Mammary epithelial cell (primary cell): ENCODE measurements at regions not wholly inside any gene's neighbourhood (a gene's known extent, or its start where the extent isn't known, plus 50 kb on each side); places are given as distances from the start of the nearest gene placed in this dataset.

Experiments used
- CTCF ChIP-seq, 2 donors: IDR thresholded peaks in 1 of 2; conservative IDR thresholded peaks in 1 of 2; 2 replicates each; pipeline ENCODE4 v1.5.1; 2011 to 2012; ENCODE audit warnings: inconsistent platforms in 2 of 2, low read length in 2 of 2, mild to moderate bottlenecking in 2 of 2, control low read depth in 1 of 2, low read depth in 1 of 2; ENCODE audit not compliant: insufficient read depth in 1 of 2; ENCODE audit errors: extremely low read depth in 1 of 2
- EZH2 ChIP-seq: IDR thresholded peaks from 2 replicates; pipeline ENCODE4 v1.6.1; 2012; ENCODE audit warnings: low read length, inconsistent platforms, borderline replicate concordance

GRCh38 chr6:164273491-164273890 is 859.0 kb downstream of the QKI start:
- TF ChIP-seq EZH2: no peak
- no peak for TF ChIP-seq CTCF (conservative IDR thresholded peaks at IDR 0.05 in 1 of 2, IDR thresholded peaks at IDR 0.05 in 1 of 2; ENCODE audit: extremely low read depth in 1 of 2, insufficient read depth in 1 of 2, low read depth in 1 of 2, low read length in 2 of 2)
